ENCODE measurements at regions not wholly inside any gene's neighbourhood (a gene's known extent, or its start where the extent isn't known, plus 50 kb on each side); places are given as distances from the start of the nearest gene placed in this dataset.
"Not testable (repeated sequence)": the region's sequence is repeated elsewhere in the genome, so short reads cannot be mapped to it uniquely, and the experiment has no call there.

- DNase-seq (ENCODE audit: low spot score) = peak; percentile 29
Observed at GRCh38 chr17:13865650-13866049, 203.7 kb upstream of the COX10 start.

- peak; percentile 5 for DNase-seq (ENCODE audit: low spot score)
Observed at GRCh38 chr17:13869331-13869940, 199.9 kb upstream of the COX10 start.

GRCh38 chr17:13871261-13871660, 198.0 kb upstream of the COX10 start:
- no peak for DNase-seq (ENCODE audit: low spot score)

GRCh38 chr17:13874134-13874533, 195.2 kb upstream of the COX10 start:
- no peak for DNase-seq (ENCODE audit: low spot score)

- no peak for DNase-seq (ENCODE audit: low spot score)
Observed at GRCh38 chr17:13874817-13875216, 194.5 kb upstream of the COX10 start.

- no peak for DNase-seq (ENCODE audit: low spot score)
Observed at GRCh38 chr17:13879961-13880466, 189.3 kb upstream of the COX10 start.

- no peak for DNase-seq (ENCODE audit: low spot score)
Observed at GRCh38 chr17:13883659-13884058, 185.6 kb upstream of the COX10 start.

- no peak for DNase-seq (ENCODE audit: low spot score)
Observed at GRCh38 chr17:13884347-13884746, 185.0 kb upstream of the COX10 start.

GRCh38 chr17:13885550-13885949, 183.8 kb upstream of the COX10 start:
- no peak for DNase-seq (ENCODE audit: low spot score)

GRCh38 chr17:13885953-13886889, 183.1 kb upstream of the COX10 start:
- no peak for DNase-seq (ENCODE audit: low spot score)

- peak; percentile 22 for DNase-seq (ENCODE audit: low spot score)
Observed at GRCh38 chr17:13888056-13888609, 181.2 kb upstream of the COX10 start.

- not testable (repeated sequence) for DNase-seq (ENCODE audit: low spot score)
Observed at GRCh38 chr17:13908971-13909370, 160.3 kb upstream of the COX10 start.

- DNase-seq (ENCODE audit: low spot score) = no peak
Observed at GRCh38 chr17:13909901-13910519, 159.3 kb upstream of the COX10 start.

- peak; percentile 24 for DNase-seq (ENCODE audit: low spot score)
Observed at GRCh38 chr17:13917634-13918033, 151.7 kb upstream of the COX10 start.

GRCh38 chr17:13918247-13918646, 151.1 kb upstream of the COX10 start:
- no peak for DNase-seq (ENCODE audit: low spot score)

GRCh38 chr17:13919818-13920217, 149.5 kb upstream of the COX10 start:
- DNase-seq (ENCODE audit: low spot score) = peak; percentile 24

GRCh38 chr17:13920413-13920812, 148.9 kb upstream of the COX10 start:
- no peak for DNase-seq (ENCODE audit: low spot score)

- no peak for DNase-seq (ENCODE audit: low spot score)
Observed at GRCh38 chr17:13921841-13922776, 147.2 kb upstream of the COX10 start.

GRCh38 chr17:13922885-13923284, 146.4 kb upstream of the COX10 start:
- no peak for DNase-seq (ENCODE audit: low spot score)

GRCh38 chr17:13925579-13925978, 143.7 kb upstream of the COX10 start:
- DNase-seq (ENCODE audit: low spot score) = no peak

GRCh38 chr17:13931111-13931526, 138.2 kb upstream of the COX10 start:
- peak; percentile 64 for DNase-seq (ENCODE audit: low spot score)
